ENCODE measurements at regions not wholly inside any gene's neighbourhood (a gene's known extent, or its start where the extent isn't known, plus 50 kb on each side); places are given as distances from the start of the nearest gene placed in this dataset.

GRCh38 chr11:70538641-70539359, 140.5 kb downstream of the CTTN start:
- TF ChIP-seq, protein P1, sequence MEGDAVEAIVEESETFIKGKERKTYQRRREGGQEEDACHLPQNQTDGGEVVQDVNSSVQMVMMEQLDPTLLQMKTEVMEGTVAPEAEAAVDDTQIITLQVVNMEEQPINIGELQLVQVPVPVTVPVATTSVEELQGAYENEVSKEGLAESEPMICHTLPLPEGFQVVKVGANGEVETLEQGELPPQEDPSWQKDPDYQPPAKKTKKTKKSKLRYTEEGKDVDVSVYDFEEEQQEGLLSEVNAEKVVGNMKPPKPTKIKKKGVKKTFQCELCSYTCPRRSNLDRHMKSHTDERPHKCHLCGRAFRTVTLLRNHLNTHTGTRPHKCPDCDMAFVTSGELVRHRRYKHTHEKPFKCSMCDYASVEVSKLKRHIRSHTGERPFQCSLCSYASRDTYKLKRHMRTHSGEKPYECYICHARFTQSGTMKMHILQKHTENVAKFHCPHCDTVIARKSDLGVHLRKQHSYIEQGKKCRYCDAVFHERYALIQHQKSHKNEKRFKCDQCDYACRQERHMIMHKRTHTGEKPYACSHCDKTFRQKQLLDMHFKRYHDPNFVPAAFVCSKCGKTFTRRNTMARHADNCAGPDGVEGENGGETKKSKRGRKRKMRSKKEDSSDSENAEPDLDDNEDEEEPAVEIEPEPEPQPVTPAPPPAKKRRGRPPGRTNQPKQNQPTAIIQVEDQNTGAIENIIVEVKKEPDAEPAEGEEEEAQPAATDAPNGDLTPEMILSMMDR (IDR thresholded peaks at IDR 0.05; ENCODE audit: borderline replicate concordance, insufficient read depth, low read depth, low read length): no peak
- H3K4me3 ChIP-seq (ENCODE audit: low read depth, low read length): no peak overlapping the region

GRCh38 chr11:70539360-70540095, 141.2 kb downstream of the CTTN start:
- TF ChIP-seq, protein P1 (IDR thresholded peaks at IDR 0.05; ENCODE audit: borderline replicate concordance, insufficient read depth, low read depth, low read length): no peak
- H3K4me3 ChIP-seq (ENCODE audit: low read depth, low read length): no peak overlapping the region

- TF ChIP-seq, protein P1 (IDR thresholded peaks at IDR 0.05; ENCODE audit: borderline replicate concordance, insufficient read depth, low read depth, low read length): no peak
These were observed 141.9 kb downstream of the CTTN start for GRCh38 chr11:70540196-70540595.

DNA sequence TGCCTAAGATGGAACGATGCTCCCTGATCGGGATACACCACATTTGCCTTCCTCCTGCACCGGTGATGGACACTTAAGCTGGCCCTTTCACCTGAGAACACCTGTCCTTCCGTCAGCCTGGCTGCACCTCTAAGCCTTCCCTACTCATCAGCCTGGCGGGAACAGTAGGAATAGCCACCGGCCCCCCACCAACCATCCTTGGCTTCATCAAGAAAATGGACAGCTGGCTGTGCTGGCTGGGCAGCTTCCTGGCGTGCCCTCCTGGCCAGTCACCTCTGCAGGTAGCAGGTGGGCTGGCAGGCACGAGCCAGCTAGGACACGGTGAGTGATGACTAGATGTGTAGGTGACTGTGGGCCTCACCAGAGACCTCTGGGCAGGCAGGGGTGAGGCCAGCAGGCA, 142.8 kb downstream of the CTTN start:
- H3K4me3 ChIP-seq (ENCODE audit: low read depth, low read length): no peak overlapping the region
- TF ChIP-seq, protein P1 (IDR thresholded peaks at IDR 0.05; ENCODE audit: borderline replicate concordance, insufficient read depth, low read depth, low read length): no peak

More at GRCh38 chr11:70540196-70540595, 141.9 kb downstream of the CTTN start:
- no peak overlapping the region for H3K4me3 ChIP-seq (ENCODE audit: low read depth, low read length)

- H3K4me3 ChIP-seq (ENCODE audit: low read depth, low read length): no peak overlapping the region
- TF ChIP-seq, protein P1 (IDR thresholded peaks at IDR 0.05; ENCODE audit: borderline replicate concordance, insufficient read depth, low read depth, low read length): no peak
These were observed 143.4 kb downstream of the CTTN start for GRCh38 chr11:70541699-70542098.

GRCh38 chr11:70542406-70542805, 144.1 kb downstream of the CTTN start:
- no peak overlapping the region for H3K4me3 ChIP-seq (ENCODE audit: low read depth, low read length)
- TF ChIP-seq, protein P1 (IDR thresholded peaks at IDR 0.05; ENCODE audit: borderline replicate concordance, insufficient read depth, low read depth, low read length): no peak

GRCh38 chr11:70542811-70543210, 144.5 kb downstream of the CTTN start:
- H3K4me3 ChIP-seq (ENCODE audit: low read depth, low read length): no peak overlapping the region
- TF ChIP-seq, protein P1 (IDR thresholded peaks at IDR 0.05; ENCODE audit: borderline replicate concordance, insufficient read depth, low read depth, low read length): no peak
